HCT116 (cell line): ENCODE measurements at regions not wholly inside any gene's neighbourhood (a gene's known extent, or its start where the extent isn't known, plus 50 kb on each side); places are given as distances from the start of the nearest gene placed in this dataset.

Source experiments
- ATAC-seq: fragments of 200-7000 bp; cut with Tn5 transposase; 2 replicates; pipeline ENCODE4 v1.9.1; 2020; ENCODE audit warnings: mild to moderate bottlenecking, moderate library complexity
- BruUV-seq: library from RNA; stranded (reverse); fragments of 400-500 nt; replicated peaks from 2 replicates; lab custom pipeline; 2021; lab: Mats Ljungman, UMichigan
- CTCF ChIA-PET: fragments of 300-600 bp; sonication (Branson Sonifier 250); formaldehyde crosslinking; loops from one replicate; lab custom pipeline; 2021; ENCODE audit warnings: antibody characterized with exemption; lab: Charles Lee
- POLR2A ChIA-PET: fragments of 300-600, 350-600 bp; sonication (Branson Sonifier 250); formaldehyde crosslinking; loops from one replicate; lab custom pipeline; 2021; ENCODE audit warnings: antibody characterized with exemption; lab: Charles Lee
- RAD21 ChIA-PET, 2 experiments: fragments of 300-600 bp; sonication (Branson Sonifier 250); formaldehyde crosslinking; loops; one replicate each; lab custom pipeline; 2023; ENCODE audit warnings: low total read pairs in 2 of 2; ENCODE audit not compliant: uncharacterized antibody in 2 of 2, unreplicated experiment in 2 of 2, low non-redundant PET in 1 of 2; lab: Charles Lee
- DNase-seq: peaks from one replicate; pipeline ENCODE4 v3.0.0-alpha.2; 2010; ENCODE audit warnings: low read depth, low spot score
- H2AFZ ChIP-seq: fragments of 200-600 bp; shearing (Covaris generic), sonication (generic); 2 replicates; pipeline ENCODE4 v1.6.1; 2017; ENCODE audit warnings: low read depth, mixed run types, mixed read lengths, antibody characterized with exemption, low read length; ENCODE audit not compliant: poor library complexity, severe bottlenecking
- H3K27ac ChIP-seq: 2 replicates; pipeline ENCODE4 v1.5.1; 2012; ENCODE audit warnings: low read depth, low read length
- H3K27me3 ChIP-seq: fragments of 200-600 bp; sonication (generic); 2 replicates; pipeline ENCODE4 v1.6.1; 2016; ENCODE audit warnings: mixed run types, low read length, mixed read lengths; ENCODE audit not compliant: insufficient read depth
- H3K36me3 ChIP-seq, 2 experiments: fragments of 200-500 bp in 1 of 2; fragments of 200-600 bp in 1 of 2; sonication (Bioruptor generic) in 1 of 2; sonication (generic) in 1 of 2; 2 replicates each; pipeline versions ENCODE4 v1.5.1 to v1.6.1; 2014 to 2016; ENCODE audit warnings: low read length in 2 of 2, inconsistent platforms in 1 of 2, mixed read lengths in 1 of 2, mixed run types in 1 of 2; ENCODE audit not compliant: insufficient read depth in 2 of 2, control insufficient read depth in 1 of 2
- H3K4me1 ChIP-seq, 2 experiments: fragments of 200-600 bp in 1 of 2; sonication (generic) in 1 of 2; 2 replicates each; pipeline versions ENCODE4 v1.5.1 to v1.6.1; 2012 to 2017; ENCODE audit warnings: low read length in 2 of 2, inconsistent platforms in 1 of 2, mild to moderate bottlenecking in 1 of 2, mixed read lengths in 1 of 2, mixed run types in 1 of 2, moderate library complexity in 1 of 2; ENCODE audit not compliant: insufficient read depth in 2 of 2, control insufficient read depth in 1 of 2
- H3K4me2 ChIP-seq: fragments of 200-600 bp; sonication (generic); 2 replicates; pipeline ENCODE4 v1.6.1; 2017; ENCODE audit warnings: mixed run types, low read length, mixed read lengths
- H3K4me3 ChIP-seq, 2 experiments: fragments of 200-600 bp in 1 of 2; sonication (generic) in 1 of 2; replicated peaks in 1 of 2; 2 replicates each; pipeline ENCODE4 v1.5.1; 2011 to 2016; ENCODE audit warnings: low read length in 2 of 2, control low read depth in 1 of 2, low read depth in 1 of 2, mild to moderate bottlenecking in 1 of 2, mixed read lengths in 1 of 2, mixed run types in 1 of 2
- H3K79me2 ChIP-seq: fragments of 200-600 bp; sonication (generic); 2 replicates; pipeline ENCODE4 v1.6.1; 2017; ENCODE audit warnings: mild to moderate bottlenecking, mixed run types, low read length, moderate library complexity, mixed read lengths; ENCODE audit not compliant: insufficient read depth
- H3K9ac ChIP-seq: fragments of 200-600 bp; sonication (generic); 2 replicates; pipeline ENCODE4 v1.6.1; 2016; ENCODE audit warnings: low read length, mixed read lengths
- H3K9me2 ChIP-seq: fragments of 200-600 bp; sonication (generic), shearing (Covaris generic); 2 replicates; pipeline ENCODE4 v1.6.1; 2017; ENCODE audit warnings: mixed run types, mild to moderate bottlenecking, moderate library complexity; ENCODE audit not compliant: insufficient read depth
- H3K9me3 ChIP-seq, 2 experiments: fragments of 200-500 bp in 1 of 2; fragments of 200-600 bp in 1 of 2; sonication (Bioruptor generic) in 1 of 2; sonication (generic) in 1 of 2; 2 replicates each; pipeline ENCODE4 v1.6.1; 2014 to 2017; ENCODE audit warnings: low read length in 2 of 2, mixed read lengths in 2 of 2, inconsistent platforms in 1 of 2, low read depth in 1 of 2, mild to moderate bottlenecking in 1 of 2, mixed run types in 1 of 2, moderate library complexity in 1 of 2; ENCODE audit not compliant: control insufficient read depth in 1 of 2, insufficient read depth in 1 of 2
- H4K20me1 ChIP-seq: fragments of 200-600 bp; sonication (generic), shearing (Covaris generic); 2 replicates; pipeline ENCODE4 v1.6.1; 2017; ENCODE audit warnings: mixed run types, mild to moderate bottlenecking, moderate library complexity; ENCODE audit not compliant: insufficient read depth
- EGR1 ChIP-seq: IDR thresholded peaks from 2 replicates; pipeline ENCODE4 v1.6.1; 2012; ENCODE audit warnings: low read depth
- EZH2 ChIP-seq: fragments of 200-600 bp; sonication (generic); IDR thresholded peaks from 2 replicates; pipeline ENCODE4 v1.6.1; 2017; ENCODE audit warnings: antibody characterized with exemption, mixed run types
- MAX ChIP-seq: IDR thresholded peaks from 2 replicates; pipeline ENCODE4 v1.6.1; 2012
- POLR2A ChIP-seq: IDR thresholded peaks from 2 replicates; pipeline ENCODE4 v1.7.0; 2011; ENCODE audit warnings: borderline replicate concordance; ENCODE audit not compliant: insufficient read depth, insufficient read length; ENCODE audit errors: extremely low read depth
- POLR2AphosphoS5 ChIP-seq: IDR thresholded peaks from 2 replicates; pipeline ENCODE4 v1.6.1; 2011; ENCODE audit warnings: mild to moderate bottlenecking, low read depth, low read length, moderate library complexity
- RAD21 ChIP-seq: IDR thresholded peaks from 2 replicates; pipeline ENCODE4 v1.6.1; 2012; ENCODE audit warnings: low read depth, mild to moderate bottlenecking
- REST ChIP-seq: IDR thresholded peaks from 2 replicates; pipeline ENCODE4 v1.6.1; 2012; ENCODE audit warnings: low read depth
- SIN3A ChIP-seq: IDR thresholded peaks from 2 replicates; pipeline ENCODE4 v1.6.1; 2012; ENCODE audit warnings: low read depth
- SRF ChIP-seq: IDR thresholded peaks from 2 replicates; pipeline ENCODE4 v1.6.1; 2012; ENCODE audit warnings: low read depth
- ZBTB33 ChIP-seq: IDR thresholded peaks from 2 replicates; pipeline ENCODE4 v1.6.1; 2011; ENCODE audit warnings: mild to moderate bottlenecking, low read length, moderate library complexity; ENCODE audit not compliant: insufficient replicate concordance; ENCODE audit errors: extremely low read depth
- ZFX ChIP-seq: fragments of 450-650 bp; IDR thresholded peaks from 2 replicates; pipeline ENCODE4 v1.6.1; 2017
- intact Hi-C: fragments of 100-400 bp; cut with micrococcal nuclease; formaldehyde crosslinking; loops from 2 replicates; pipeline ENCODE4 v1.10.0; 2022
- TF ChIP-seq, protein P1 (sequence below): IDR thresholded peaks from 2 replicates; pipeline ENCODE4 v1.6.1; 2012

DNA sequence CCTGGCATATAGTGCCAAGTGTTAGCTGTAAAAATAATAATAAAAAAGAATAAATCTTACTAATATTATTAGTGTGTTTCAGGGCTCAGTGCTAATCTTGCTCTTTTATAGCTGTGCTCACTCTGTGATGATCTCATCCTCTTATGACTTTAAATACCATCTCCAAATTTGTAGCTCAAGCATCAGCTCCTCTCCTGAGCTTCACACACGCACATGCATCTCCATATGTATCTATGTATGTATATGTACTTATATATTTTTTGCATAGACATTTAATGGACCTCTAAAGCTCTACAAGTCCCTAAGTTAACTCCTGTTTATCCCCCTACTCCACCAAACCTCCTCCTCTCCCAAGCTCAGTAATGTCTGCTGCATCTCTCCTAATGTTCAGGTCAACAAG is 170.8 kb upstream of the NR3C1 start:
- TF ChIP-seq ZBTB33: no peak
- TF ChIP-seq, protein P1, sequence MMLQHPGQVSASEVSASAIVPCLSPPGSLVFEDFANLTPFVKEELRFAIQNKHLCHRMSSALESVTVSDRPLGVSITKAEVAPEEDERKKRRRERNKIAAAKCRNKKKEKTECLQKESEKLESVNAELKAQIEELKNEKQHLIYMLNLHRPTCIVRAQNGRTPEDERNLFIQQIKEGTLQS: no peak
- TF ChIP-seq POLR2A: no peak
- TF ChIP-seq POLR2AphosphoS5: no peak
- no peak for TF ChIP-seq SRF
- no peak for TF ChIP-seq RAD21
- H3K79me2 ChIP-seq: no peaks in the 10 kb centered on the region
- H2AFZ ChIP-seq: no peak overlapping the region
- H3K27me3 ChIP-seq: no peaks in the 10 kb centered on the region
- no peaks in the 10 kb centered on the region for H3K4me1 ChIP-seq
- no peaks in the 10 kb centered on the region for H4K20me1 ChIP-seq
- POLR2A ChIA-PET: interaction anchor here (0.9 kb wide), 1 partner anchor 15 kb away, joined by 3 read pairs; no protein-coding TSS in a partner anchor
- ATAC-seq (no peak), DNase-seq (no peak)
- intact Hi-C loops: no loop called here
- H3K4me3 ChIP-seq: no peak overlapping the region
- RAD21 ChIA-PET: no interaction called here
- CTCF ChIA-PET: no interaction called here
- no peaks in the 10 kb centered on the region for H3K9me3 ChIP-seq
- no peaks in the 10 kb centered on the region; the same call in 1 of the 2 replicates for H3K9me2 ChIP-seq
- no peak overlapping the region for H3K4me2 ChIP-seq
- no TSS peak for BruUV-seq
- H3K36me3 ChIP-seq: no peaks in the 10 kb centered on the region
- H3K27ac ChIP-seq: no peak overlapping the region
- H3K9ac ChIP-seq: no peak overlapping the region

DNA sequence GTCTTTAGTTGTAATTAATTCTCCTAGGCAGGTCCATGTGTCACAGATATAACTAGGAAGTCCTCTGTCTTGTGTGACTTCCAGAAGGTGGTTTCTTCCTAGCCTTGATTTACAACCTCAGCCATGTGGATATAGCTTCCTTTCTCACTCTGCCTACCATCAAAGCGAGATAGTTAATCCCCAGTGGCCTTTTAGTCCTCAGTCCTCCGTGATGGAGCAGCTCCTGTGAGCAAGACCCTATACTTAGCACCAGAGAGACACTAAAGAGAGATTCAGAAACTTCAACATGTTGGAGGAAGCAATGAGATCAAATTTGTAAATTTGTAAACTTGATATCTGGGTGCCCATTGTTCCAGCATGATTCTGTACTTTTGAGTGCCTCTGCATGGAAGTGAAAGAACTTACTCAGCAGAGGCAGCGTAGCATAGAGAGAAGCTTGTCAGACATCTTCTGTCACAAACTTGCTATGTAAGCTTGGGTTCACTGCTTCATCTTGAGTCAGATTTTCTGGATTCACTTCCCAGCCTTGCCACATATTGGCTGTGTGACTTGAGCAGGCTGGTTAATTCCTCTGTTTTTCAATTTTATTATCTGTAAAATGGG is 170.2 kb upstream of the NR3C1 start:
- no peak for TF ChIP-seq MAX
- no peak for TF ChIP-seq ZFX
- TF ChIP-seq EZH2: no peak
- no peak for TF ChIP-seq SIN3A
- no peak for TF ChIP-seq REST
- no peak for TF ChIP-seq EGR1
- TF ChIP-seq, all 23 proteins: peak for 0
- Histone ChIP-seq H3K36me3 (no peaks in the 10 kb centered on the region), H3K4me2 (no peak overlapping the region), H3K4me3 (no peak overlapping the region), H3K4me1 (no peaks in the 10 kb centered on the region), H4K20me1 (no peaks in the 10 kb centered on the region), H2AFZ (no peak overlapping the region), H3K9me3 (no peaks in the 10 kb centered on the region), H3K9ac (no peak overlapping the region), H3K27me3 (no peaks in the 10 kb centered on the region), H3K27ac (no peak overlapping the region), H3K9me2 (no peaks in the 10 kb centered on the region), H3K79me2 (no peaks in the 10 kb centered on the region)
- POLR2A ChIA-PET: no interaction called here
- BruUV-seq: no TSS peak
- ATAC-seq (no peak), DNase-seq (no peak)
- RAD21 ChIA-PET: no interaction called here
- intact Hi-C loops: no loop called here
- CTCF ChIA-PET: no interaction called here
